CD4-positive, CD25-positive, alpha-beta regulatory T cell (primary cell): ENCODE measurements at regions not wholly inside any gene's neighbourhood (a gene's known extent, or its start where the extent isn't known, plus 50 kb on each side); places are given as distances from the start of the nearest gene placed in this dataset.

Experiments
- ATAC-seq, 2 donors: fragments of 150-1000 bp; cut with Tn5 transposase; one replicate each; pipeline ENCODE4 v1.10.0; 2021; ENCODE audit warnings: low read depth in 2 of 2, moderate number of reproducible peaks in 2 of 2, moderate library complexity in 1 of 2
- DNase-seq, 3 donors: peaks; one replicate each; pipeline versions ENCODE4 v3.0.0 to v3.0.0-alpha.2; 2012 to 2022; ENCODE audit warnings: mixed read lengths in 1 of 3
- H3K27ac ChIP-seq: one replicate; pipeline ENCODE4 v1.7.0; 2013; ENCODE audit warnings: mild to moderate bottlenecking, low read length; ENCODE audit not compliant: insufficient read depth, poor library complexity, severe bottlenecking
- H3K27me3 ChIP-seq: one replicate; pipeline ENCODE4 v1.7.0; 2013; ENCODE audit warnings: low read length; ENCODE audit not compliant: control insufficient read depth, insufficient read depth
- H3K36me3 ChIP-seq: one replicate; pipeline ENCODE4 v1.7.0; 2013; ENCODE audit warnings: mild to moderate bottlenecking, low read length, moderate library complexity; ENCODE audit not compliant: control insufficient read depth, insufficient read depth
- H3K4me1 ChIP-seq: 2 replicates; pipeline ENCODE4 v1.7.0; 2013; ENCODE audit warnings: mild to moderate bottlenecking, low read length; ENCODE audit not compliant: insufficient read depth, control insufficient read depth, poor library complexity, severe bottlenecking
- H3K4me3 ChIP-seq: one replicate; pipeline ENCODE4 v1.7.0; 2013; ENCODE audit warnings: low read depth, mild to moderate bottlenecking, low read length, moderate library complexity
- H3K9me3 ChIP-seq, 2 experiments: 1 replicate in 1 of 2; 2 replicates in 1 of 2; pipeline ENCODE4 v1.7.0; 2013; ENCODE audit warnings: low read length in 2 of 2, mild to moderate bottlenecking in 1 of 2, moderate library complexity in 1 of 2; ENCODE audit not compliant: control insufficient read depth in 2 of 2
- H3K27ac Mint-ChIP-seq, 3 donors: one replicate each; pipeline ENCODE4 v1.8.0; 2020 to 2022; ENCODE audit warnings: mild to moderate bottlenecking in 3 of 3, mixed read lengths in 3 of 3, moderate library complexity in 2 of 3
- H3K27me3 Mint-ChIP-seq: one replicate; pipeline ENCODE4 v1.8.0; 2022; ENCODE audit warnings: mild to moderate bottlenecking, mixed read lengths
- H3K36me3 Mint-ChIP-seq: one replicate; pipeline ENCODE4 v1.8.0; 2020; ENCODE audit warnings: mixed read lengths
- H3K4me1 Mint-ChIP-seq, 4 donors: one replicate each; pipeline ENCODE4 v1.8.0; 2020 to 2022; ENCODE audit warnings: mixed read lengths in 4 of 4, mild to moderate bottlenecking in 1 of 4
- H3K4me3 Mint-ChIP-seq, 4 donors: one replicate each; pipeline ENCODE4 v1.8.0; 2020 to 2022; ENCODE audit warnings: mild to moderate bottlenecking in 4 of 4, mixed read lengths in 4 of 4, moderate library complexity in 3 of 4
- H3K9me3 Mint-ChIP-seq, 7 donors: one replicate each; pipeline ENCODE4 v1.8.0; 2020 to 2022; ENCODE audit warnings: mixed read lengths in 7 of 7, mild to moderate bottlenecking in 3 of 7, moderate library complexity in 2 of 7

DNA sequence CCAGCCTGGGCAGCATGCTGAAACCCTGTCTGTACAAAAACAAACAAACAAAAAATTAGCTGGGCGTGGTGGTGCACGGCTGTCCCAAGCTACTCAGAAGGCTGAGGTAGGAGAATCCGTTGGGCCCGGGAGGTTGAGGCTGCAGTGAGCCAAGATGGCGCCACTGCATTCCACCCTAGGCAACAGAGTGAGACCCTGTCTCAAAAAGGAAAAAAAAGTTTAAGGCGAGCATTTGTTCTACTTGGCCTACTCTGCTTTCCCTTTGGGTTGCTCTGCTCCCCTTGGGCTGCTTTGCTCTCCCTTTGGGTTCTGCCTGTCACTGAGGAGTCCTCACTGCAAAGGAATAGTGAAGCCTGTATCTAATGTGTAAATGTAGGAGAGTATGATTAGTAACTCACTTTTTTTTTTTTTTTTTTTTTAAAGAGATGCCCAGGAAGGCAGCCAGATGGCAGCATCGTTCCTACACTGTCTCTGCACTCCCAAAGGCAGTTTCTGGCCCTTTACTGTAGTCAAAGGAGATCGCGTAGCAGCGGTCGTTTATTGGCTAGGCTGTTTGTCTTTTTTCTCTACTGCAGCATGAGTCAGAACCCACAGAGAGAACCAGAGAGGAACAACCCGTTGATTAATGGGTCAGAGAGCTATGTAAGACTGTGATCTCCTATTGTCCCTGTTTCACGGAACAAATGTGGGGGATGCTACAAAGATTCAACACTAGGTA lies 118.3 kb upstream of the CWC22 start:
- no peaks in the 10 kb centered on the region for H3K36me3 ChIP-seq
- no peaks in the 10 kb centered on the region for H3K9me3 ChIP-seq
- no peaks in the 10 kb centered on the region for H3K4me1 ChIP-seq
- Mint-ChIP-seq H3K27ac (no peak overlapping the region), H3K4me1 (peaks cover 0 to 4% (median 0%) of the 10 kb centered on the region in 4 donors), H3K27me3 (no peaks in the 10 kb centered on the region), H3K36me3 (no peaks in the 10 kb centered on the region), H3K9me3 (peaks cover 0 to 3% (median 0%) of the 10 kb centered on the region in 7 donors), H3K4me3 (no peak overlapping the region)
- no peak overlapping the region for H3K27ac ChIP-seq
- ATAC-seq (peak; percentile 75 to 84), DNase-seq (peak in 2 of 3 donors; percentile 36 to 48)
- no peaks in the 10 kb centered on the region for H3K27me3 ChIP-seq
- H3K4me3 ChIP-seq, result no peak overlapping the region

DNA sequence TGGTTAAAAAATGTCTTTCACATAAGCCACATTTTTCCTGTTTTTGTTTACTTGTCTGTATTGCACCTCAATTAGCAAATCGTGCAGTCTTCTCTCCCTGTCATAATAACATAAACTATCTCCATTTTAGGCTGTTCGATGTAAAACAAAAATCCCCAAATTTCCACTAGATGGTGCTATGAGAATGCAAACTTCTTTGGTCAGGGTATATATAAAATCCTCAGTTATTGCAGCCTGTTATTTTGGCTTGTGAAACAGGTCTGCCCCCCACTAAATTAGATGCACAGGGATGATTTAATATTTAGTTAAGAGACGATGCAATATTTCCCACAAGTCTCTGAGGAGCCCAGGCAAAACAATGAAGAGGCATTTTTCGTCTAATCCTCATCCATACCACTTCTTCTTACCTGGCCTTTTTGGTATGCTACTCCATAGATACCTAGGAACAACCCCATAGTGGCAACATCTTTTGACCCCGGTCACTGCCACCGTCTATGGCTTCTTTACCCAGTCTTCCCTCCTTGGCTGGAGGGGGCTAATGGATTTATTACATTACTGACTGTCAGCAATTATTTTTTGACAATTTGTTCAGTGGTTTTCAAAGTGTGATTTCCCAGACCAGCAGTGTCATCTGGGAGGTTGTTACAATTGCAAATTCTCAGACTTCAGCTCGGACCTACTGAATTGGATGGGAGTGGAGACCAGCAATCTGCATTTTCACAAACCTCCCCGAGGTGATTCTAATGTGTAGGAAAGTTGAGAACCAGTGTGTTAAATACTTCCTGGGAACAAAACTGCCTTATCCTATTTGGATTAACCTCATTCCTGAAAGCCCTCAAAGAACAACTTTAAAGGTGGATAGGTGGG lies 117.4 kb upstream of the CWC22 start:
- H3K27ac Mint-ChIP-seq, result no peak overlapping the region
- no peaks in the 10 kb centered on the region for H3K36me3 Mint-ChIP-seq
- no peaks in the 10 kb centered on the region for H3K9me3 ChIP-seq
- H3K9me3 Mint-ChIP-seq, result peaks cover 0 to under 1% (median 0%) of the 10 kb centered on the region in 7 donors
- H3K4me3 Mint-ChIP-seq, result peak overlapping the region in 1 of 4 donors; percentile 23
- no peaks in the 10 kb centered on the region for H3K4me1 ChIP-seq
- H3K27ac ChIP-seq, result no peak overlapping the region
- no peaks in the 10 kb centered on the region for H3K27me3 ChIP-seq
- no peak overlapping the region for H3K4me3 ChIP-seq
- ATAC-seq (no peak), DNase-seq (peak in 2 of 3 donors; percentile 37 to 55)
- no peaks in the 10 kb centered on the region for H3K36me3 ChIP-seq
- H3K27me3 Mint-ChIP-seq, result no peaks in the 10 kb centered on the region
- peaks cover 0 to 4% (median 0%) of the 10 kb centered on the region in 4 donors for H3K4me1 Mint-ChIP-seq

DNA sequence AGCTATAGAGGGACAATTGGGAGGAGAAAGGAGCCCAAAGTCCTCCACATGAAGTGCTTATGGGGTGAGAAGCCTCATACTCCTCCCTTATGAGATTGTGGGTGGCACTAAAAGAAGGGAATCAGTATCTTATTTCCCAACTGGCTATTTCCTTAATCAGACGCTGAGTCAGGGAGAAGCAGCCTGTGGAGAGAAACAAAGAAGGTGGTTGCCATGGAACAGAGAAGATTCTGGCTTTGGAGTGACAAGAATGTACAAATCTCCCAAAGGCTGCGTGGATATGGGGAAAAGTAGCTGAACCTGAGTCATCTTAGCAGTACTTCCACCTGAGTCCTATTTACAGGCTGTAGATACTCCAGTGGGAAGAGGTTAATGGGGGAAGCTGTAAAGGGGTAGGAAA lies 115.8 kb upstream of the CWC22 start:
- no peak overlapping the region for H3K4me3 ChIP-seq

DNA sequence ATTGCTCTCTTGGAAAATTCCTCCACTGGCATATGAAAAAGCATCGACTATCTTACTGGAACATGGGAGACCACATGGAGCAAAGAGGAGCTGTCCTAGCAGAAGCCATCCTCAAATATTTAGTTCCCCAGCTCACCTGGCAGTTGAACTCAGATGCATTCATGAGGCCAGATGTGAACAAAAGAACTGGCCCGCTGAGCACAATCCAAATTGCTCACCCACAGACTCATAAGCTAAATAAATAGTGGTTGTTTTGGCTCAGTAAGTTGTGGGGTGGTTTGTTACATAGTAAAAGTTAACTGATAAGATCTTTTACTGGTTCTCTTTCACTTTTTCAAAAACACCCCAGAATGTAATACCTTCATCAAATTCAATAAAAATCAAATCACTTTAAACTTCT lies 108.6 kb upstream of the CWC22 start:
- Histone ChIP-seq H3K9me3 (no peaks in the 10 kb centered on the region), H3K27me3 (no peaks in the 10 kb centered on the region), H3K36me3 (no peaks in the 10 kb centered on the region), H3K4me1 (no peaks in the 10 kb centered on the region), H3K4me3 (no peak overlapping the region), H3K27ac (no peak overlapping the region)
- no peak for DNase-seq
- Mint-ChIP-seq H3K36me3 (no peaks in the 10 kb centered on the region), H3K9me3 (no peaks in the 10 kb centered on the region), H3K27me3 (no peaks in the 10 kb centered on the region), H3K4me1 (no peaks in the 10 kb centered on the region), H3K27ac (no peak overlapping the region), H3K4me3 (no peak overlapping the region)
- no peak for ATAC-seq

More for the DNA sequence above, 115.8 kb upstream of the CWC22 start:
- ATAC-seq (no peak), DNase-seq (no peak)
- no peaks in the 10 kb centered on the region for H3K4me1 ChIP-seq
- Mint-ChIP-seq H3K27me3 (no peaks in the 10 kb centered on the region), H3K9me3 (no peaks in the 10 kb centered on the region), H3K36me3 (no peaks in the 10 kb centered on the region), H3K27ac (no peak overlapping the region), H3K4me3 (no peak overlapping the region), H3K4me1 (peaks cover 0 to 4% (median 0%) of the 10 kb centered on the region in 4 donors)
- no peaks in the 10 kb centered on the region for H3K9me3 ChIP-seq
- no peaks in the 10 kb centered on the region for H3K36me3 ChIP-seq
- no peak overlapping the region for H3K27ac ChIP-seq
- H3K27me3 ChIP-seq, result no peaks in the 10 kb centered on the region

DNA sequence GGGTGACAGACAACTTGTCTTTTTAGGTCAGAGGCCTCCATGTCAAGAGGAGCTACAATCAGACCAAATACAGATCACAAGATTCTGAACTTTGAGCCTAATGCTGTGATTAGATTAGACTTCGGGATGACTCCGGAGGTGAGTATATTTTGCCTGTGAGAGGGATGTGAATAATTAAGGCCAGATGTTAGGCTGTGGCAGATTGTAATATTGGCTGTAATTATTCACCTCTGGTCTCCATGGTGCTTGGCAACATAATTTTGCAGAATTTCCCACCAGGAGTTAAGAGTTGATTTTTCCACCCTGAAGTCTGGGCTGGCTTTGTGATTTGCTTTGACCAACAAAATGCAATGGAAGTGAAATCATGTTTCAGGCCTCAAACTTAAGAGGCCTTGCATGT lies 108.2 kb upstream of the CWC22 start:
- no peaks in the 10 kb centered on the region for H3K9me3 Mint-ChIP-seq
- no peaks in the 10 kb centered on the region for H3K36me3 ChIP-seq
- no peak overlapping the region for H3K4me3 Mint-ChIP-seq
- ATAC-seq (no peak), DNase-seq (no peak)
- H3K9me3 ChIP-seq, result no peaks in the 10 kb centered on the region
- no peak overlapping the region for H3K4me3 ChIP-seq
- H3K36me3 Mint-ChIP-seq, result no peaks in the 10 kb centered on the region
- no peak overlapping the region for H3K27ac Mint-ChIP-seq
- H3K4me1 ChIP-seq, result no peaks in the 10 kb centered on the region
- no peaks in the 10 kb centered on the region for H3K27me3 ChIP-seq
- H3K27ac ChIP-seq, result no peak overlapping the region
- H3K27me3 Mint-ChIP-seq, result no peaks in the 10 kb centered on the region
- H3K4me1 Mint-ChIP-seq, result no peaks in the 10 kb centered on the region

DNA sequence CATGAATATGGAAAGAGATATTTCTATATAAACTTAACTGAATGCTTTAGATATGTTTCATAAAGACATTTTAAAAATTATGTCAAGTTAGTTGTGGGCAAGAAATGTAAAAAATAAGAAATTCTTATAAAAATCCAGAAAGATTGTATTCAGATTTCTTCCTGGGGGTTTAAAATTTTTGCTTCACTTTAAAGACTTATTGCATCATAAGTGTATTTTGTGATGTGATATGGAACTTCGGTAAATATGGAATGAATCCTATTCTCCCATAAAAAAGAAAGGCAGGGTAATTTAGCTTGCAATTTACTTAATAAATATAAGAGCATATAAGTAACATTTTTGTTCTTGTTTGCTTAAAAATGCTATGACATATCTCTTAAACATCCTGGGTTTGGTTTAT lies 104.8 kb upstream of the CWC22 start:
- H3K9me3 Mint-ChIP-seq, result no peaks in the 10 kb centered on the region
- no peaks in the 10 kb centered on the region for H3K36me3 Mint-ChIP-seq
- ATAC-seq (no peak), DNase-seq (no peak)
- Histone ChIP-seq H3K36me3 (no peaks in the 10 kb centered on the region), H3K9me3 (no peaks in the 10 kb centered on the region), H3K4me3 (no peak overlapping the region), H3K4me1 (no peaks in the 10 kb centered on the region), H3K27ac (no peak overlapping the region), H3K27me3 (no peaks in the 10 kb centered on the region)
- H3K4me3 Mint-ChIP-seq, result no peak overlapping the region
- H3K27ac Mint-ChIP-seq, result no peak overlapping the region
- no peaks in the 10 kb centered on the region for H3K4me1 Mint-ChIP-seq
- no peaks in the 10 kb centered on the region for H3K27me3 Mint-ChIP-seq

DNA sequence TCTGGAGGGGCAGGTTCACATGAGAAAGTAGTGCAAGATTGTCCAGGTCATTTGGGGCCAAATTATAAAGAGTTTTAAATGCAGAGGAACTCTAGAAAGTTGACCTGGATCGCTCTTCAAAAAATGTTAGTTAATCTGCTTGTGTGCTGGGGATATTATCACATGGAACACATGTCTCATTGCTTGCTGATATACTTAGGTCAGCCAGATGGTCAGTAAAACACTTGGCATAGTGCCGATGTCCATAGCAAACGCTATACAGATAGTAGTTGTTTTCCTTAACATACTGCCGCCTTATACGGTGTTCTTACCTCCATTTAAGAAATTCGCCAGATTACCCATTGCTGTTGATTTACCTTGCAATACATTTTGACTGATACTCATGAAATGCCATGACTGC lies 103.4 kb upstream of the CWC22 start:
- Mint-ChIP-seq H3K27ac (no peak overlapping the region), H3K27me3 (no peaks in the 10 kb centered on the region), H3K4me1 (no peaks in the 10 kb centered on the region), H3K4me3 (no peak overlapping the region), H3K36me3 (no peaks in the 10 kb centered on the region), H3K9me3 (no peaks in the 10 kb centered on the region)
- H3K36me3 ChIP-seq, result no peaks in the 10 kb centered on the region
- DNase-seq (no peak), ATAC-seq (no peak)
- H3K4me3 ChIP-seq, result no peak overlapping the region
- no peaks in the 10 kb centered on the region for H3K4me1 ChIP-seq
- no peaks in the 10 kb centered on the region for H3K9me3 ChIP-seq
- no peak overlapping the region for H3K27ac ChIP-seq
- no peaks in the 10 kb centered on the region for H3K27me3 ChIP-seq
